ENCODE measurements at regions not wholly inside any gene's neighbourhood (a gene's known extent, or its start where the extent isn't known, plus 50 kb on each side); places are given as distances from the start of the nearest gene placed in this dataset.

DNA sequence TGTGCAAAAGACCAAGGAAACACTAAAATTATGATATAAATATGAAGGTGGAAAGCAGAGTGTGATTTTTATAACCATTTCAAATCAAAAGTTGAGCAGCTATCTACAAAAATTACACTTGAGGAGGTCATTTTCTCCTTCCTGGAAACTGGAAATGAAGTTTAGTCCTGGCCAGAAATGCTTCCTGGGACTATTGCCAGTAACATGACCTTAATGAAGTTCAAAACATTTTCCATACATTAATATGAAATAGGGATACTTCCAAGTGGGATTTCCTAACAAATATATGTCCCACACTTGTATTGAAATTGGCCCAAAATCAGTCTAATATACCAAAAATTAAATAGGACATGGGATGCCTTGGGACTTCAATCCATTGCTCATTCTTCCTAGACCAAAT is 1556.8 kb upstream of the MIR17HG start:
- H3K27ac Mint-ChIP-seq (ENCODE audit: unreplicated experiment): no peak overlapping the region
- TF ChIP-seq, protein P1, sequence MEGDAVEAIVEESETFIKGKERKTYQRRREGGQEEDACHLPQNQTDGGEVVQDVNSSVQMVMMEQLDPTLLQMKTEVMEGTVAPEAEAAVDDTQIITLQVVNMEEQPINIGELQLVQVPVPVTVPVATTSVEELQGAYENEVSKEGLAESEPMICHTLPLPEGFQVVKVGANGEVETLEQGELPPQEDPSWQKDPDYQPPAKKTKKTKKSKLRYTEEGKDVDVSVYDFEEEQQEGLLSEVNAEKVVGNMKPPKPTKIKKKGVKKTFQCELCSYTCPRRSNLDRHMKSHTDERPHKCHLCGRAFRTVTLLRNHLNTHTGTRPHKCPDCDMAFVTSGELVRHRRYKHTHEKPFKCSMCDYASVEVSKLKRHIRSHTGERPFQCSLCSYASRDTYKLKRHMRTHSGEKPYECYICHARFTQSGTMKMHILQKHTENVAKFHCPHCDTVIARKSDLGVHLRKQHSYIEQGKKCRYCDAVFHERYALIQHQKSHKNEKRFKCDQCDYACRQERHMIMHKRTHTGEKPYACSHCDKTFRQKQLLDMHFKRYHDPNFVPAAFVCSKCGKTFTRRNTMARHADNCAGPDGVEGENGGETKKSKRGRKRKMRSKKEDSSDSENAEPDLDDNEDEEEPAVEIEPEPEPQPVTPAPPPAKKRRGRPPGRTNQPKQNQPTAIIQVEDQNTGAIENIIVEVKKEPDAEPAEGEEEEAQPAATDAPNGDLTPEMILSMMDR (conservative IDR thresholded peaks at IDR 0.05): no peak
- no peak overlapping the region for H3K4me3 Mint-ChIP-seq
- no peak for DNase-seq (ENCODE audit: low read depth, low spot score)
- no peaks in the 10 kb centered on the region for H3K36me3 Mint-ChIP-seq (ENCODE audit: low read depth)
- H3K27me3 Mint-ChIP-seq (ENCODE audit: low read depth): no peaks in the 10 kb centered on the region
- peaks cover 5% of the 10 kb centered on the region for H3K9me3 Mint-ChIP-seq
- H3K4me1 Mint-ChIP-seq: no peaks in the 10 kb centered on the region

DNA sequence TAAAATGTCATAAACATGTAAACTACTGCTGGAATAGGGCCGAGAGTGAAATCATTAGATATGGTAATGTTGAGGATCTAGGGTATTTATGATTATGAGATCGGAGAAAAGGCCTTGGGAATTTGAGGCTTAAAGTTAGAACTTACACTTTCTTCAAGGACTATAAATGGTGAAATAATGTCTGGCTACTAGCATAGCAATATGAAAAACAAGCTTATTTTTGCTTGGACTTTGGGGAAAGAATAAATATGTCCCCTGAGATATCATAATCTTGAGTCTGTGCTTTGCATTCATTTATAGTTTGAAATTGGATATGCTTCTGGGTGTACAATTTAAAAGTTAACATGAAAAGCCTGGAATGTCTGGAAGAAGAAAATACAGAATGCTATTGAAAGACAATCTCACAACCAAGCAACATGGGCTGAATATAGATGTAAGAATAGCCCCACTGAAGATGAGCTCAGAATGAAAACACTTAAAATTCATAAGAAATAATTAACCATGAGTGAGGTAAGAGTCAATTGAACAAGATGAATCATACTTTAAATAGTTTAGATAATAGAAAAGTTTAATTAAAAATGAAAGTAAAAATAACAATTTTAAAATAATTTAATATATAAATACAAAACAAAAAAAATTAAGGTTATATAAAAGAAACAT is 1555.4 kb upstream of the MIR17HG start:
- DNase-seq (ENCODE audit: low read depth, low spot score): no peak
- H3K27ac Mint-ChIP-seq (ENCODE audit: unreplicated experiment): no peak overlapping the region
- H3K4me1 Mint-ChIP-seq: no peaks in the 10 kb centered on the region
- H3K9me3 Mint-ChIP-seq: peaks cover 6% of the 10 kb centered on the region
- TF ChIP-seq, protein P1 (conservative IDR thresholded peaks at IDR 0.05): no peak
- H3K36me3 Mint-ChIP-seq (ENCODE audit: low read depth): no peaks in the 10 kb centered on the region
- H3K4me3 Mint-ChIP-seq: no peak overlapping the region
- H3K27me3 Mint-ChIP-seq (ENCODE audit: low read depth): no peaks in the 10 kb centered on the region

DNA sequence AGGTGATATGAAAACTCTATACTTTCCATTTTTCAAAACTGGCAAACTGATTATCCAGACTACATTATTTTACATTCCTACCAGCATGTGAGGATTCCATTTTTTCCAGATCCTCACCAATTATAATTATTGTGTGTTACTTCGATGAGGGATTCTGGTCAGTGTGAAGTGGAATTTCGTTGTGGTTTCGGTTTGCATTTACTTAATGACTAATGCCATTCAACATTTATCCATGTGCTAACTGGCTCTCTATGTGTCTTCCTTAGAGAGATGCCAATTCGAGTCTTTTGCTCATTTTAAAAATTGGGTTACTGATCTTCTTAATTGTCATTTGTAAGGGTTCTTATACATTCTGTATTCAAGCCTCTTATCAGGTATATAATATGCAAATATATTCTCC is 1551.3 kb upstream of the MIR17HG start:
- Mint-ChIP-seq H3K4me1 (no peaks in the 10 kb centered on the region), H3K27me3 (ENCODE audit: low read depth) (no peaks in the 10 kb centered on the region), H3K36me3 (ENCODE audit: low read depth) (no peaks in the 10 kb centered on the region), H3K27ac (ENCODE audit: unreplicated experiment) (no peak overlapping the region), H3K9me3 (peaks cover 6% of the 10 kb centered on the region), H3K4me3 (no peak overlapping the region)
- TF ChIP-seq, protein P1 (conservative IDR thresholded peaks at IDR 0.05): no peak
- DNase-seq (ENCODE audit: low read depth, low spot score): no peak

DNA sequence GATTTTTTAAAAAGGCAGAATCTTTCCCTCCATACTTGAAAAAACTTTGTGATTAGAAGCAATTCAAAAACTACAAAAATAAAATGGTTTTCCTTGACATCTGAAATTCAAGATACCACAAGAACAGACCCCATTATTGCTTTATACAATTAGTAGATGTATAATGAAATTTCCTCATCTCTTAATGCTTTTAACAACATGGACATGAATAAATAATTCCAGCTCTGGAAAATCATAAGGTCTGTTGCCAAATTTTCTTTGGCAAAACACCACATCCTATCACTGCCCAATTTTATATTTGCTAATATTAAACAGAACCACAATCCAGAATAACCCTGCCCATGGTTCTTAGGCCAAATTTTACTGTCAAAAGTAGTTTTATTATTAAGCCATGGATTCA is 1543.6 kb upstream of the MIR17HG start:
- H3K9me3 Mint-ChIP-seq: no peaks in the 10 kb centered on the region
- no peaks in the 10 kb centered on the region for H3K36me3 Mint-ChIP-seq (ENCODE audit: low read depth)
- no peak overlapping the region for H3K4me3 Mint-ChIP-seq
- H3K27ac Mint-ChIP-seq (ENCODE audit: unreplicated experiment): no peak overlapping the region
- no peak for DNase-seq (ENCODE audit: low read depth, low spot score)
- TF ChIP-seq, protein P1 (conservative IDR thresholded peaks at IDR 0.05): no peak
- H3K27me3 Mint-ChIP-seq (ENCODE audit: low read depth): no peaks in the 10 kb centered on the region
- H3K4me1 Mint-ChIP-seq: no peaks in the 10 kb centered on the region

DNA sequence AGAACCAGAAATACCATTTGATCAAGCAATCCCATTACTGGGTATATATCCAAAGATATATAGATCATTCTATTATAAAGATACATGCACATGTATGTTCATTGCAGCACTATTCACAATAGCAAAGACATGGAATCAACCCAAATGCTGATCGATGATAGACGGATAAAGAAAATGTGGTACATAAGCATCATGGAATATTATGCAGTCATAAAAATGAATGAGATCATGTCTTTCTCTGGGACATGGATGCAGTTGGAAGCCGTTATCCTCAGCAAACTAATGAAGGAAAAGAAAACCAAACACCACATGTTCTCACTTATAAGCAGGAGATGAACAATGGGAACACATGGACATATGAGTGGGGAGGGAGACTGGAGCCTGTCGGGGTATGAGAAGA is 1540.9 kb upstream of the MIR17HG start:
- H3K9me3 Mint-ChIP-seq: no peaks in the 10 kb centered on the region
- TF ChIP-seq, protein P1 (conservative IDR thresholded peaks at IDR 0.05): no peak
- no peak for DNase-seq (ENCODE audit: low read depth, low spot score)
- no peaks in the 10 kb centered on the region for H3K36me3 Mint-ChIP-seq (ENCODE audit: low read depth)
- H3K4me1 Mint-ChIP-seq: no peaks in the 10 kb centered on the region
- H3K27ac Mint-ChIP-seq (ENCODE audit: unreplicated experiment): no peak overlapping the region
- H3K4me3 Mint-ChIP-seq: no peak overlapping the region
- H3K27me3 Mint-ChIP-seq (ENCODE audit: low read depth): no peaks in the 10 kb centered on the region
